HepG2 (cell line): ENCODE measurements at regions not wholly inside any gene's neighbourhood (a gene's known extent, or its start where the extent isn't known, plus 50 kb on each side); places are given as distances from the start of the nearest gene placed in this dataset.

Source experiments
- ATAC-seq: fragments of 200-7000 bp; cut with Tn5 transposase; 3 replicates; pipeline ENCODE4 v1.9.1; 2020; ENCODE audit warnings: mild to moderate bottlenecking, moderate library complexity
- BruUV-seq: library from RNA; stranded (reverse); fragments of 400-500 nt; replicated peaks from 2 replicates; lab custom pipeline; 2021; lab: Mats Ljungman, UMichigan
- CTCF ChIA-PET: fragments of 300-600 bp; formaldehyde crosslinking; extraction: SDS; loops from one replicate; lab custom pipeline; 2021; ENCODE audit warnings: low total read pairs, inconsistent platforms, low intra/inter-chr PET ratio; lab: Yijun Ruan, JAX
- POLR2A ChIA-PET: fragments of 350-600 bp; sonication (Branson Sonifier 250); formaldehyde crosslinking; loops from one replicate; lab custom pipeline; 2020; ENCODE audit warnings: antibody characterized with exemption, inconsistent platforms; lab: Yijun Ruan, JAX
- DNase-seq: peaks from one replicate; pipeline ENCODE4 v3.0.0-alpha.2; 2015; ENCODE audit warnings: low spot score
- FAIRE-seq: peaks from 3 replicates; lab custom pipeline; 2011; peaks lifted over from hg19 to GRCh38; lab: Jason Lieb, UNC
- H2AFZ ChIP-seq: one replicate; pipeline ENCODE4 v1.6.1; 2011; ENCODE audit warnings: low read length, inconsistent platforms
- H3K27ac ChIP-seq: fragments of 300-600 bp; 3 replicates; pipeline ENCODE4 v1.8.0; 2011; ENCODE audit warnings: mixed run types, mild to moderate bottlenecking, mixed read lengths, low read length, inconsistent platforms; ENCODE audit not compliant: insufficient read depth; ENCODE audit errors: extremely low read length
- H3K27me3 ChIP-seq, 2 experiments: fragments of 200-600 bp in 1 of 2; 2 replicates in 1 of 2; 3 replicates in 1 of 2; pipeline versions ENCODE4 v1.6.0 to v1.8.0; 2011; ENCODE audit warnings: low read length in 2 of 2, mild to moderate bottlenecking in 2 of 2, moderate library complexity in 2 of 2, inconsistent platforms in 1 of 2; ENCODE audit not compliant: insufficient read depth in 2 of 2, control insufficient read depth in 1 of 2
- H3K36me3 ChIP-seq, 2 experiments: fragments of 200-600 bp in 1 of 2; replicated peaks in 1 of 2; 2 replicates in 1 of 2; 3 replicates in 1 of 2; pipeline versions ENCODE4 v1.5.1 to v1.8.0; 2011; ENCODE audit warnings: low read length in 2 of 2, inconsistent platforms in 1 of 2; ENCODE audit not compliant: insufficient read depth in 2 of 2, control insufficient read depth in 1 of 2
- H3K4me1 ChIP-seq: 2 replicates; pipeline ENCODE4 v1.5.1; 2012; ENCODE audit warnings: low read length, inconsistent platforms; ENCODE audit not compliant: insufficient read depth
- H3K4me2 ChIP-seq: 2 replicates; pipeline ENCODE4 v1.6.0; 2011; ENCODE audit warnings: low read depth, low read length, inconsistent platforms
- H3K4me3 ChIP-seq, 3 experiments: fragments of 200-600 bp in 1 of 3; sonication (generic), shearing (Covaris generic) in 1 of 3; replicated peaks in 1 of 3; 2 replicates each; pipeline ENCODE4 v1.5.1; 2011 to 2016; ENCODE audit warnings: low read length in 3 of 3, inconsistent platforms in 2 of 3, low read depth in 2 of 3, mild to moderate bottlenecking in 2 of 3, control low read depth in 1 of 3, mixed read lengths in 1 of 3; ENCODE audit not compliant: insufficient read depth in 1 of 3
- H3K79me2 ChIP-seq: one replicate; pipeline ENCODE4 v1.6.1; 2011; ENCODE audit warnings: low read length, inconsistent platforms; ENCODE audit not compliant: insufficient read depth
- H3K9ac ChIP-seq: 2 replicates; pipeline ENCODE4 v1.6.0; 2011; ENCODE audit warnings: mild to moderate bottlenecking, low read depth, low read length, inconsistent platforms; ENCODE audit not compliant: insufficient read depth
- H3K9me3 ChIP-seq: 2 replicates; pipeline ENCODE4 v1.5.1; 2012; ENCODE audit warnings: mild to moderate bottlenecking, low read length
- H4K20me1 ChIP-seq: 2 replicates; pipeline ENCODE4 v1.6.0; 2011; ENCODE audit warnings: inconsistent platforms, mild to moderate bottlenecking, low read length, moderate library complexity; ENCODE audit not compliant: insufficient read depth
- ARNT ChIP-seq: fragments of 450-650 bp; IDR thresholded peaks from 2 replicates; pipeline ENCODE4 v1.6.1; 2017
- MIER3 ChIP-seq: IDR thresholded peaks from 2 replicates; pipeline ENCODE4 v1.6.1; 2016; ENCODE audit warnings: missing compliant biosample characterization, borderline replicate concordance
- PCBP2 ChIP-seq: fragments of 200-400 bp; formaldehyde crosslinking; optimal IDR thresholded peaks from 2 replicates; pipeline ENCODE3; 2018; ENCODE audit warnings: low read length, low read depth; ENCODE audit not compliant: poor library complexity, severe bottlenecking
- ZKSCAN1 ChIP-seq: fragments of 150-350 bp; IDR thresholded peaks from 2 replicates; pipeline ENCODE4 v1.6.1; 2014; ENCODE audit warnings: low read length
- ZNF101 ChIP-seq: sonication (generic); formaldehyde crosslinking; IDR thresholded peaks from 2 replicates; pipeline ENCODE4 v1.4.0; 2020; ENCODE audit warnings: mild to moderate bottlenecking, low read depth, missing genetic modification reagents, borderline replicate concordance
- ZNF143 ChIP-seq: sonication (generic); formaldehyde crosslinking; IDR thresholded peaks from 2 replicates; pipeline ENCODE4 v1.4.0; 2020; ENCODE audit warnings: missing genetic modification reagents
- ZNF468 ChIP-seq: sonication (generic); formaldehyde crosslinking; IDR thresholded peaks from 2 replicates; pipeline ENCODE4 v1.8.0; 2022; ENCODE audit warnings: mild to moderate bottlenecking, moderate library complexity, missing genetic modification reagents
- WGBS: methylation state at CpG from one replicate; pipeline ENCODE4 v1.1.6; 2017; ENCODE audit warnings: low lambda C conversion rate; 5-methylcytosine and 5-hydroxymethylcytosine counted together
- in situ Hi-C: cut with HindIII; loops from 2 replicates; pipeline ENCODE4 v1.10.0; 2017; ENCODE audit warnings: low pct_unique_long_range_greater_than_20kb; ENCODE audit not compliant: extremely low pct_ligation_motif_present
- intact Hi-C: fragments of 100-400 bp; cut with micrococcal nuclease; formaldehyde crosslinking; loops from one replicate; pipeline ENCODE4 v1.10.0; 2022; ENCODE audit not compliant: unreplicated experiment
- TF ChIP-seq, protein P1 (sequence below): sonication (generic); formaldehyde crosslinking; IDR thresholded peaks from 2 replicates; pipeline ENCODE4 v1.5.1; 2020; ENCODE audit warnings: mild to moderate bottlenecking, missing genetic modification reagents, moderate library complexity
- TF ChIP-seq, protein P2 (sequence below): sonication (generic); formaldehyde crosslinking; IDR thresholded peaks from 2 replicates; pipeline ENCODE4 v1.4.0; 2020; ENCODE audit warnings: missing genetic modification reagents
- TF ChIP-seq, protein P3 (sequence below): sonication (generic); formaldehyde crosslinking; conservative IDR thresholded peaks from 2 replicates; pipeline ENCODE4 v1.4.0; 2020; ENCODE audit warnings: missing genetic modification reagents
- TF ChIP-seq, protein P4 (sequence below): sonication (generic); formaldehyde crosslinking; IDR thresholded peaks from 2 replicates; pipeline ENCODE4 v1.4.0; 2020; ENCODE audit warnings: missing genetic modification reagents
- TF ChIP-seq, protein P5 (sequence below): sonication (generic); formaldehyde crosslinking; IDR thresholded peaks from 2 replicates; pipeline ENCODE4 v1.4.0; 2020; ENCODE audit warnings: missing genetic modification reagents

DNA sequence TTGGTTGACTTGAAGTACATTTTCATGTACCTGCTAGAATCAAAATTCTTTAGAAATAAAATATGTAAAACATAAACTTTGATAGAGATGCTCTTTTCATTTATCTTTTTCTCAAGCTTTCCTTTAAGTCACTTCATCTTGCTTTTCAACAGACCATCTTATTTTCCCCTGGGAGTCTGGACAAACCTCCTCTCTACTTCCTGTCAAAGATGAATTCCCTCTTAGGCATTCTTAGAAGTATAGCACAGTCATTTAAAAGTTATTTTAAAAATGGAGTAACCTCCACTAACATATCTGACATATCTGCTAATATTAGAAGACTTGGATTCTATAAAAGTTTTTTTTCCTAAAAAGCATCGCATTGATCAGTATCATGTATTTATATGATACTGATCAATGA lies 84.8 kb upstream of the PAX6 start:
- Histone ChIP-seq H3K27me3 (0 out of 5 replicates have a peak, but pooled peaks cover 0 to 3% of the 10 kb centered on the region in 2 experiments), H3K4me1 (no peaks in the 10 kb centered on the region), H3K9me3 (no peaks in the 10 kb centered on the region), H4K20me1 (no peaks in the 10 kb centered on the region), H3K9ac (no peak overlapping the region), H3K79me2 (no peaks in the 10 kb centered on the region), H3K27ac (no peak overlapping the region), H3K4me2 (no peak overlapping the region), H3K36me3 (no peaks in the 10 kb centered on the region), H2AFZ (no peak overlapping the region), H3K4me3 (no peak overlapping the region)
- FAIRE-seq (no peak), ATAC-seq (no peak), DNase-seq (no peak)
- in situ Hi-C loops: no loop called here
- WGBS: 52% methylated on average over 1 of the region's 1 CpG
- intact Hi-C loops: no loop called here
- CTCF ChIA-PET: no interaction called here
- POLR2A ChIA-PET: no interaction called here
- no TSS peak for BruUV-seq
- TF ChIP-seq, protein P1, sequence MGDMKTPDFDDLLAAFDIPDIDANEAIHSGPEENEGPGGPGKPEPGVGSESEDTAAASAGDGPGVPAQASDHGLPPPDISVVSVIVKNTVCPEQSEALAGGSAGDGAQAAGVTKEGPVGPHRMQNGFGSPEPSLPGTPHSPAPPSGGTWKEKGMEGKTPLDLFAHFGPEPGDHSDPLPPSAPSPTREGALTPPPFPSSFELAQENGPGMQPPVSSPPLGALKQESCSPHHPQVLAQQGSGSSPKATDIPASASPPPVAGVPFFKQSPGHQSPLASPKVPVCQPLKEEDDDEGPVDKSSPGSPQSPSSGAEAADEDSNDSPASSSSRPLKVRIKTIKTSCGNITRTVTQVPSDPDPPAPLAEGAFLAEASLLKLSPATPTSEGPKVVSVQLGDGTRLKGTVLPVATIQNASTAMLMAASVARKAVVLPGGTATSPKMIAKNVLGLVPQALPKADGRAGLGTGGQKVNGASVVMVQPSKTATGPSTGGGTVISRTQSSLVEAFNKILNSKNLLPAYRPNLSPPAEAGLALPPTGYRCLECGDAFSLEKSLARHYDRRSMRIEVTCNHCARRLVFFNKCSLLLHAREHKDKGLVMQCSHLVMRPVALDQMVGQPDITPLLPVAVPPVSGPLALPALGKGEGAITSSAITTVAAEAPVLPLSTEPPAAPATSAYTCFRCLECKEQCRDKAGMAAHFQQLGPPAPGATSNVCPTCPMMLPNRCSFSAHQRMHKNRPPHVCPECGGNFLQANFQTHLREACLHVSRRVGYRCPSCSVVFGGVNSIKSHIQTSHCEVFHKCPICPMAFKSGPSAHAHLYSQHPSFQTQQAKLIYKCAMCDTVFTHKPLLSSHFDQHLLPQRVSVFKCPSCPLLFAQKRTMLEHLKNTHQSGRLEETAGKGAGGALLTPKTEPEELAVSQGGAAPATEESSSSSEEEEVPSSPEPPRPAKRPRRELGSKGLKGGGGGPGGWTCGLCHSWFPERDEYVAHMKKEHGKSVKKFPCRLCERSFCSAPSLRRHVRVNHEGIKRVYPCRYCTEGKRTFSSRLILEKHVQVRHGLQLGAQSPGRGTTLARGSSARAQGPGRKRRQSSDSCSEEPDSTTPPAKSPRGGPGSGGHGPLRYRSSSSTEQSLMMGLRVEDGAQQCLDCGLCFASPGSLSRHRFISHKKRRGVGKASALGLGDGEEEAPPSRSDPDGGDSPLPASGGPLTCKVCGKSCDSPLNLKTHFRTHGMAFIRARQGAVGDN (CRISPR knock-in tag): no peak
- TF ChIP-seq, protein P2, sequence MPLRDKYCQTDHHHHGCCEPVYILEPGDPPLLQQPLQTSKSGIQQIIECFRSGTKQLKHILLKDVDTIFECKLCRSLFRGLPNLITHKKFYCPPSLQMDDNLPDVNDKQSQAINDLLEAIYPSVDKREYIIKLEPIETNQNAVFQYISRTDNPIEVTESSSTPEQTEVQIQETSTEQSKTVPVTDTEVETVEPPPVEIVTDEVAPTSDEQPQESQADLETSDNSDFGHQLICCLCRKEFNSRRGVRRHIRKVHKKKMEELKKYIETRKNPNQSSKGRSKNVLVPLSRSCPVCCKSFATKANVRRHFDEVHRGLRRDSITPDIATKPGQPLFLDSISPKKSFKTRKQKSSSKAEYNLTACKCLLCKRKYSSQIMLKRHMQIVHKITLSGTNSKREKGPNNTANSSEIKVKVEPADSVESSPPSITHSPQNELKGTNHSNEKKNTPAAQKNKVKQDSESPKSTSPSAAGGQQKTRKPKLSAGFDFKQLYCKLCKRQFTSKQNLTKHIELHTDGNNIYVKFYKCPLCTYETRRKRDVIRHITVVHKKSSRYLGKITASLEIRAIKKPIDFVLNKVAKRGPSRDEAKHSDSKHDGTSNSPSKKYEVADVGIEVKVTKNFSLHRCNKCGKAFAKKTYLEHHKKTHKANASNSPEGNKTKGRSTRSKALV (CRISPR knock-in tag): no peak
- TF ChIP-seq, protein P3, sequence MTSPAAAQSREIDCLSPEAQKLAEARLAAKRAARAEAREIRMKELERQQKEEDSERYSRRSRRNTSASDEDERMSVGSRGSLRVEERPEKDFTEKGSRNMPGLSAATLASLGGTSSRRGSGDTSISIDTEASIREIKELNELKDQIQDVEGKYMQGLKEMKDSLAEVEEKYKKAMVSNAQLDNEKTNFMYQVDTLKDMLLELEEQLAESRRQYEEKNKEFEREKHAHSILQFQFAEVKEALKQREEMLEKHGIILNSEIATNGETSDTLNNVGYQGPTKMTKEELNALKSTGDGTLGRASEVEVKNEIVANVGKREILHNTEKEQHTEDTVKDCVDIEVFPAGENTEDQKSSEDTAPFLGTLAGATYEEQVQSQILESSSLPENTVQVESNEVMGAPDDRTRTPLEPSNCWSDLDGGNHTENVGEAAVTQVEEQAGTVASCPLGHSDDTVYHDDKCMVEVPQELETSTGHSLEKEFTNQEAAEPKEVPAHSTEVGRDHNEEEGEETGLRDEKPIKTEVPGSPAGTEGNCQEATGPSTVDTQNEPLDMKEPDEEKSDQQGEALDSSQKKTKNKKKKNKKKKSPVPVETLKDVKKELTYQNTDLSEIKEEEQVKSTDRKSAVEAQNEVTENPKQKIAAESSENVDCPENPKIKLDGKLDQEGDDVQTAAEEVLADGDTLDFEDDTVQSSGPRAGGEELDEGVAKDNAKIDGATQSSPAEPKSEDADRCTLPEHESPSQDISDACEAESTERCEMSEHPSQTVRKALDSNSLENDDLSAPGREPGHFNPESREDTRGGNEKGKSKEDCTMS: no peak
- no peak for TF ChIP-seq ARNT
- TF ChIP-seq PCBP2: no peak
- no peak for TF ChIP-seq MIER3 (CRISPR knock-in tag)
- no peak for TF ChIP-seq ZNF143
- TF ChIP-seq ZNF101 (CRISPR knock-in tag): no peak
- TF ChIP-seq ZKSCAN1: no peak
- TF ChIP-seq, protein P4, sequence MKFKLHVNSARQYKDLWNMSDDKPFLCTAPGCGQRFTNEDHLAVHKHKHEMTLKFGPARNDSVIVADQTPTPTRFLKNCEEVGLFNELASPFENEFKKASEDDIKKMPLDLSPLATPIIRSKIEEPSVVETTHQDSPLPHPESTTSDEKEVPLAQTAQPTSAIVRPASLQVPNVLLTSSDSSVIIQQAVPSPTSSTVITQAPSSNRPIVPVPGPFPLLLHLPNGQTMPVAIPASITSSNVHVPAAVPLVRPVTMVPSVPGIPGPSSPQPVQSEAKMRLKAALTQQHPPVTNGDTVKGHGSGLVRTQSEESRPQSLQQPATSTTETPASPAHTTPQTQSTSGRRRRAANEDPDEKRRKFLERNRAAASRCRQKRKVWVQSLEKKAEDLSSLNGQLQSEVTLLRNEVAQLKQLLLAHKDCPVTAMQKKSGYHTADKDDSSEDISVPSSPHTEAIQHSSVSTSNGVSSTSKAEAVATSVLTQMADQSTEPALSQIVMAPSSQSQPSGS (CRISPR knock-in tag): no peak
- no peak for TF ChIP-seq ZNF468 (CRISPR knock-in tag)
- TF ChIP-seq, protein P5, sequence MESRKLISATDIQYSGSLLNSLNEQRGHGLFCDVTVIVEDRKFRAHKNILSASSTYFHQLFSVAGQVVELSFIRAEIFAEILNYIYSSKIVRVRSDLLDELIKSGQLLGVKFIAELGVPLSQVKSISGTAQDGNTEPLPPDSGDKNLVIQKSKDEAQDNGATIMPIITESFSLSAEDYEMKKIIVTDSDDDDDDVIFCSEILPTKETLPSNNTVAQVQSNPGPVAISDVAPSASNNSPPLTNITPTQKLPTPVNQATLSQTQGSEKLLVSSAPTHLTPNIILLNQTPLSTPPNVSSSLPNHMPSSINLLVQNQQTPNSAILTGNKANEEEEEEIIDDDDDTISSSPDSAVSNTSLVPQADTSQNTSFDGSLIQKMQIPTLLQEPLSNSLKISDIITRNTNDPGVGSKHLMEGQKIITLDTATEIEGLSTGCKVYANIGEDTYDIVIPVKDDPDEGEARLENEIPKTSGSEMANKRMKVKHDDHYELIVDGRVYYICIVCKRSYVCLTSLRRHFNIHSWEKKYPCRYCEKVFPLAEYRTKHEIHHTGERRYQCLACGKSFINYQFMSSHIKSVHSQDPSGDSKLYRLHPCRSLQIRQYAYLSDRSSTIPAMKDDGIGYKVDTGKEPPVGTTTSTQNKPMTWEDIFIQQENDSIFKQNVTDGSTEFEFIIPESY (CRISPR knock-in tag): no peak
